ENCODE measurements at regions not wholly inside any gene's neighbourhood (a gene's known extent, or its start where the extent isn't known, plus 50 kb on each side); places are given as distances from the start of the nearest gene placed in this dataset.
A peak's percentile ranks its signal among the peaks of the same experiment; 100 is the strongest.

GRCh38 chr1:168439456-168440375, 104.1 kb downstream of the XCL2 start:
- peak; percentile 74 for ATAC-seq
- 36 to 50% methylated on average over 4 to 11 of the region's 20 CpGs for WGBS, 2 donors (ENCODE audit: low coverage in 1 of 2)
- H3K9me3 ChIP-seq = no peaks in the 10 kb centered on the region

GRCh38 chr1:168438626-168439025, 105.2 kb downstream of the XCL2 start:
- H3K27ac ChIP-seq = no peak overlapping the region
- H3K36me3 ChIP-seq = no peaks in the 10 kb centered on the region
- WGBS, 2 donors (ENCODE audit: low coverage in 1 of 2) = 81 to 100% methylated on average over 3 of the region's 3 CpGs
- no peak for ATAC-seq
- no peak overlapping the region for H3K4me3 ChIP-seq
- no peaks in the 10 kb centered on the region for H3K9me3 ChIP-seq
- H3K27me3 ChIP-seq = no peaks in the 10 kb centered on the region
- H3K4me1 ChIP-seq = peaks cover 0 to 12% (median 2%) of the 10 kb centered on the region in 3 donors
- TF ChIP-seq POLR2AphosphoS5 (IDR thresholded peaks at IDR 0.05) = no peak
- no peak for TF ChIP-seq POLR2A (IDR thresholded peaks at IDR 0.05)
- TF ChIP-seq EP300 (IDR thresholded peaks at IDR 0.05) = no peak
- no peak for TF ChIP-seq CTCF (IDR thresholded peaks at IDR 0.05)

More at GRCh38 chr1:168439456-168440375, 104.1 kb downstream of the XCL2 start:
- Histone ChIP-seq H3K4me3 (peak overlapping the region in 1 of 2 donors; percentile 9), H3K27me3 (no peaks in the 10 kb centered on the region), H3K27ac (no peak overlapping the region), H3K36me3 (no peaks in the 10 kb centered on the region), H3K4me1 (peaks cover 0 to 12% (median 2%) of the 10 kb centered on the region in 3 donors)
- TF ChIP-seq POLR2AphosphoS5 (IDR thresholded peaks at IDR 0.05) = no peak
- TF ChIP-seq CTCF (IDR thresholded peaks at IDR 0.05) = peak; percentile 44 to 84 (median 80)

GRCh38 chr1:168437821-168438220, 106.0 kb downstream of the XCL2 start:
- TF ChIP-seq POLR2AphosphoS5 (IDR thresholded peaks at IDR 0.05) (no peak), CTCF (IDR thresholded peaks at IDR 0.05) (no peak), POLR2A (IDR thresholded peaks at IDR 0.05) (no peak), EP300 (IDR thresholded peaks at IDR 0.05) (no peak)
- 74 to 86% methylated on average over 3 of the region's 6 CpGs for WGBS, 2 donors (ENCODE audit: low coverage in 1 of 2)
- Histone ChIP-seq H3K36me3 (no peaks in the 10 kb centered on the region), H3K4me1 (peaks cover 0 to 12% (median 2%) of the 10 kb centered on the region in 3 donors), H3K27me3 (no peaks in the 10 kb centered on the region), H3K4me3 (no peak overlapping the region), H3K27ac (no peak overlapping the region), H3K9me3 (no peaks in the 10 kb centered on the region)
- no peak for ATAC-seq

- TF ChIP-seq POLR2A (IDR thresholded peaks at IDR 0.05) = no peak
- no peak for TF ChIP-seq CTCF (IDR thresholded peaks at IDR 0.05)
- no peak for TF ChIP-seq EP300 (IDR thresholded peaks at IDR 0.05)
- no peak for TF ChIP-seq POLR2AphosphoS5 (IDR thresholded peaks at IDR 0.05)
- Histone ChIP-seq H3K9me3 (no peaks in the 10 kb centered on the region), H3K36me3 (no peaks in the 10 kb centered on the region), H3K4me3 (no peak overlapping the region), H3K27ac (no peak overlapping the region), H3K4me1 (peaks cover 0 to 20% (median 5%) of the 10 kb centered on the region in 3 donors), H3K27me3 (no peaks in the 10 kb centered on the region)
- no peak for ATAC-seq
- WGBS, 2 donors (ENCODE audit: low coverage in 1 of 2) = 100% methylated on average over 1 of the region's 6 CpGs
Observed at GRCh38 chr1:168435439-168435838, 108.4 kb downstream of the XCL2 start.

GRCh38 chr1:168433238-168433637, 110.6 kb downstream of the XCL2 start:
- no peak overlapping the region for H3K27ac ChIP-seq
- no peaks in the 10 kb centered on the region for H3K9me3 ChIP-seq
- no peak for ATAC-seq
- H3K27me3 ChIP-seq = no peaks in the 10 kb centered on the region
- H3K4me1 ChIP-seq = peaks cover 15 to 31% (median 18%) of the 10 kb centered on the region in 3 donors
- no peak overlapping the region for H3K4me3 ChIP-seq
- no peak for TF ChIP-seq POLR2AphosphoS5 (IDR thresholded peaks at IDR 0.05)
- no peak for TF ChIP-seq POLR2A (IDR thresholded peaks at IDR 0.05)
- no peak for TF ChIP-seq EP300 (IDR thresholded peaks at IDR 0.05)
- TF ChIP-seq CTCF (IDR thresholded peaks at IDR 0.05) = no peak
- H3K36me3 ChIP-seq = no peaks in the 10 kb centered on the region
- WGBS, 2 donors (ENCODE audit: low coverage in 1 of 2) = 38 to 43% methylated on average over 2 of the region's 2 CpGs

Data from gastroesophageal sphincter (tissue), 4 donors.